HG03469 (cell line): ENCODE measurements at regions not wholly inside any gene's neighbourhood (a gene's known extent, or its start where the extent isn't known, plus 50 kb on each side); places are given as distances from the start of the nearest gene placed in this dataset.
"Not testable (repeated sequence)": the region's sequence is repeated elsewhere in the genome, so short reads cannot be mapped to it uniquely, and the experiment has no call there.

ENCODE experiments used
- ATAC-seq: cut with Tn5 transposase; IDR thresholded peaks from one replicate; pipeline ENCODE4 v1.9.1; 2021; ENCODE audit warnings: mild to moderate bottlenecking, moderate library complexity, moderate number of reproducible peaks; ENCODE audit not compliant: unreplicated experiment

- ATAC-seq: no peak
Observed at GRCh38 chr6:20338156-20338555, 63.5 kb upstream of the E2F3 start.

- ATAC-seq: no peak
Observed at GRCh38 chr6:20340068-20340848, 61.4 kb upstream of the E2F3 start.

- ATAC-seq: no peak
Observed at GRCh38 chr6:20341096-20341495, 60.6 kb upstream of the E2F3 start.

GRCh38 chr6:20341564-20341963, 60.1 kb upstream of the E2F3 start:
- no peak for ATAC-seq

GRCh38 chr6:20346948-20347347, 54.7 kb upstream of the E2F3 start:
- not testable (repeated sequence) for ATAC-seq

GRCh38 chr6:20348041-20348440, 53.6 kb upstream of the E2F3 start:
- ATAC-seq: no peak

GRCh38 chr6:20349225-20349624, 52.5 kb upstream of the E2F3 start:
- no peak for ATAC-seq

GRCh38 chr6:20350215-20350614, 51.5 kb upstream of the E2F3 start:
- ATAC-seq: no peak

GRCh38 chr6:20351534-20351933, 50.1 kb upstream of the E2F3 start:
- ATAC-seq: no peak
